Vagina (tissue), 2 donors: ENCODE measurements at regions not wholly inside any gene's neighbourhood (a gene's known extent, or its start where the extent isn't known, plus 50 kb on each side); places are given as distances from the start of the nearest gene placed in this dataset.

ENCODE experiments used
- POLR2A ChIP-seq, 2 donors: fragments of 450-650 bp; IDR thresholded peaks; one replicate each; pipeline ENCODE4 v1.6.1; 2017; ENCODE audit warnings: antibody characterized with exemption in 2 of 2, mild to moderate bottlenecking in 2 of 2, moderate library complexity in 2 of 2
- POLR2AphosphoS5 ChIP-seq, 2 donors: sonication (generic); formaldehyde crosslinking; IDR thresholded peaks; one replicate each; pipeline ENCODE4 v1.9.0; 2017; ENCODE audit warnings: antibody characterized with exemption in 2 of 2, mild to moderate bottlenecking in 2 of 2, low read depth in 1 of 2; ENCODE audit not compliant: insufficient read depth in 1 of 2
- TF ChIP-seq, protein P1 (sequence below), 3 experiments: fragments of 450-650 bp in 2 of 3; fragments of 200-600 bp in 1 of 3; sonication (generic) in 1 of 3; IDR thresholded peaks; one replicate each; pipeline ENCODE4 v1.5.1; 2017 to 2019; ENCODE audit warnings: antibody characterized with exemption in 3 of 3, mild to moderate bottlenecking in 2 of 3, moderate library complexity in 2 of 3

GRCh38 chr13:84912720-84913119, 886.5 kb downstream of the SLITRK6 start:
- TF ChIP-seq, protein P1, sequence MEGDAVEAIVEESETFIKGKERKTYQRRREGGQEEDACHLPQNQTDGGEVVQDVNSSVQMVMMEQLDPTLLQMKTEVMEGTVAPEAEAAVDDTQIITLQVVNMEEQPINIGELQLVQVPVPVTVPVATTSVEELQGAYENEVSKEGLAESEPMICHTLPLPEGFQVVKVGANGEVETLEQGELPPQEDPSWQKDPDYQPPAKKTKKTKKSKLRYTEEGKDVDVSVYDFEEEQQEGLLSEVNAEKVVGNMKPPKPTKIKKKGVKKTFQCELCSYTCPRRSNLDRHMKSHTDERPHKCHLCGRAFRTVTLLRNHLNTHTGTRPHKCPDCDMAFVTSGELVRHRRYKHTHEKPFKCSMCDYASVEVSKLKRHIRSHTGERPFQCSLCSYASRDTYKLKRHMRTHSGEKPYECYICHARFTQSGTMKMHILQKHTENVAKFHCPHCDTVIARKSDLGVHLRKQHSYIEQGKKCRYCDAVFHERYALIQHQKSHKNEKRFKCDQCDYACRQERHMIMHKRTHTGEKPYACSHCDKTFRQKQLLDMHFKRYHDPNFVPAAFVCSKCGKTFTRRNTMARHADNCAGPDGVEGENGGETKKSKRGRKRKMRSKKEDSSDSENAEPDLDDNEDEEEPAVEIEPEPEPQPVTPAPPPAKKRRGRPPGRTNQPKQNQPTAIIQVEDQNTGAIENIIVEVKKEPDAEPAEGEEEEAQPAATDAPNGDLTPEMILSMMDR (IDR thresholded peaks at IDR 0.05), result no peak
- TF ChIP-seq POLR2A (IDR thresholded peaks at IDR 0.05) (no peak), POLR2AphosphoS5 (IDR thresholded peaks at IDR 0.05; ENCODE audit: insufficient read depth in 1 of 2, low read depth in 1 of 2) (no peak)
